ENCODE measurements at regions not wholly inside any gene's neighbourhood (a gene's known extent, or its start where the extent isn't known, plus 50 kb on each side); places are given as distances from the start of the nearest gene placed in this dataset.
"Not testable (repeated sequence)": the region's sequence is repeated elsewhere in the genome, so short reads cannot be mapped to it uniquely, and the experiment has no call there.

DNA sequence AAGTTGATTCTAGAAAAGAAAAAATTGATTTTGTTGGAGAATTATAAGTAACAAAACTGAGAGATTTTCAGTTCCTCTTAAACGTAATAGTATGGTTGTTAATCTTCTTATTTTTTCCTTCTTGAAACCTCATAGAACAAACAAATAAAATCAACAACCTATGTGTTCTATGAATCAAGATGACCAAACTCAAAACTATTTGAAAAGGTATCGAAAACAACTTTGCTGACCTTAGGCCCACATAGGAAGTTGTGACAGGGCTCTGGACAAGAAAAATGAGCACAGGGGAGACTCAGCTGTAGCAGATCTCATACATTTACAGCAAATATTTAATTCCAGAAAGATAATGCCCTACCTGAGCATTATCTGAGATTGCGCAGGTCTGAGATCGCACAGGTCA, 169.4 kb upstream of the CCNH start:
- Histone ChIP-seq H3K4me1 (ENCODE audit: low read depth, poor library complexity, severe bottlenecking) (no peaks in the 10 kb centered on the region), H3K36me3 (ENCODE audit: insufficient read depth) (no peaks in the 10 kb centered on the region), H3K79me2 (ENCODE audit: insufficient read depth, low read depth) (no peaks in the 10 kb centered on the region), H3K27me3 (ENCODE audit: insufficient read depth, low read depth) (no peaks in the 10 kb centered on the region), H3K27ac (no peak overlapping the region), H3K9ac (no peak overlapping the region), H3K4me2 (no peak overlapping the region), H3K4me3 (IDR thresholded peaks at IDR 0.05; ENCODE audit: insufficient read depth, low read depth, low read length) (no peak overlapping the region), H2AFZ (ENCODE audit: low read depth) (no peak overlapping the region), H4K20me1 (ENCODE audit: insufficient read depth) (no peaks in the 10 kb centered on the region)
- TF ChIP-seq, protein P1, sequence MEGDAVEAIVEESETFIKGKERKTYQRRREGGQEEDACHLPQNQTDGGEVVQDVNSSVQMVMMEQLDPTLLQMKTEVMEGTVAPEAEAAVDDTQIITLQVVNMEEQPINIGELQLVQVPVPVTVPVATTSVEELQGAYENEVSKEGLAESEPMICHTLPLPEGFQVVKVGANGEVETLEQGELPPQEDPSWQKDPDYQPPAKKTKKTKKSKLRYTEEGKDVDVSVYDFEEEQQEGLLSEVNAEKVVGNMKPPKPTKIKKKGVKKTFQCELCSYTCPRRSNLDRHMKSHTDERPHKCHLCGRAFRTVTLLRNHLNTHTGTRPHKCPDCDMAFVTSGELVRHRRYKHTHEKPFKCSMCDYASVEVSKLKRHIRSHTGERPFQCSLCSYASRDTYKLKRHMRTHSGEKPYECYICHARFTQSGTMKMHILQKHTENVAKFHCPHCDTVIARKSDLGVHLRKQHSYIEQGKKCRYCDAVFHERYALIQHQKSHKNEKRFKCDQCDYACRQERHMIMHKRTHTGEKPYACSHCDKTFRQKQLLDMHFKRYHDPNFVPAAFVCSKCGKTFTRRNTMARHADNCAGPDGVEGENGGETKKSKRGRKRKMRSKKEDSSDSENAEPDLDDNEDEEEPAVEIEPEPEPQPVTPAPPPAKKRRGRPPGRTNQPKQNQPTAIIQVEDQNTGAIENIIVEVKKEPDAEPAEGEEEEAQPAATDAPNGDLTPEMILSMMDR (conservative IDR thresholded peaks at IDR 0.05; ENCODE audit: low read depth, low read length), result no peak

DNA sequence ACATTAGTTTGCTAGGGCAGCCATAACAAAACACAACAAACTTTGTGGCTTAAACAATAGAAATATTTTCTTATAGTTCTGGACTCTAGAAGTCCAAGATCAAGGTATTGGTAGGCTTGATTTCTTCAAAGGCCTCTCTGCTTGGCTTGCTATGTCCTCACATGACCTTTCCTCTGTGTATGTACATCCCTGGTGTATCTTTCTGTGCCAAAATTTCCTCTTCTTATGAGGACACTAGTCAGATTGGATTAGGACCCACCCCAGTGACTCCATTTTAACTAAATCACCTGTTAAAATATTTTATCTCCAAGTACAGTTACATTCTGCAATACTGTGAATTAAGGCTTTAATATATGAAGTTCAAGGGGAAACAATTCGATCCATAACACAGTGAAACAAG, 168.9 kb upstream of the CCNH start:
- H4K20me1 ChIP-seq (ENCODE audit: insufficient read depth), result no peaks in the 10 kb centered on the region
- H3K27me3 ChIP-seq (ENCODE audit: insufficient read depth, low read depth), result no peaks in the 10 kb centered on the region
- no peak overlapping the region for H2AFZ ChIP-seq (ENCODE audit: low read depth)
- H3K79me2 ChIP-seq (ENCODE audit: insufficient read depth, low read depth), result no peaks in the 10 kb centered on the region
- TF ChIP-seq, protein P1 (conservative IDR thresholded peaks at IDR 0.05; ENCODE audit: low read depth, low read length), result no peak
- H3K4me3 ChIP-seq (IDR thresholded peaks at IDR 0.05; ENCODE audit: insufficient read depth, low read depth, low read length), result no peak overlapping the region
- no peak overlapping the region for H3K4me2 ChIP-seq
- H3K36me3 ChIP-seq (ENCODE audit: insufficient read depth), result no peaks in the 10 kb centered on the region
- H3K9ac ChIP-seq, result no peak overlapping the region
- no peak overlapping the region for H3K27ac ChIP-seq
- no peaks in the 10 kb centered on the region for H3K4me1 ChIP-seq (ENCODE audit: low read depth, poor library complexity, severe bottlenecking)

DNA sequence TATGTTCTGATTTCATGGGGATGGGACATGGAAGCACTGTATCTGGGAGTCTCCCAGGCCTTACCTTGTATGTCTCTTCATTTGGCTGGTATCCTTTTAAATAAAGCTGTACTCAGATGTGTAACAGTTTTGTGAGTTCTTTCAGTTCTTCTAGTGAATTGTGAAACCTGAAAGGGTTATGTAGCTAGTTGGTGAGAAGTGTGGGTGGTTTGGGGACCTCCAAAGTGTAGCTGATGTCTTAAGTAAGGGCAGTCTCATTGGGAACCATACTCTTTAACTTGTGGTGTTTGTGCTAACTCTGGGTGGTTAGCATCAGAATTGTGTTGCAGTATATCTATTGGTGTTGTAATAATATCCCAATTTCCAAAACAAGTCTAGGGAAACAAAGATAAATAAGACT, 166.9 kb upstream of the CCNH start:
- Histone ChIP-seq H3K27ac (no peak overlapping the region), H3K4me1 (ENCODE audit: low read depth, poor library complexity, severe bottlenecking) (no peaks in the 10 kb centered on the region), H3K36me3 (ENCODE audit: insufficient read depth) (no peaks in the 10 kb centered on the region), H3K4me3 (IDR thresholded peaks at IDR 0.05; ENCODE audit: insufficient read depth, low read depth, low read length) (no peak overlapping the region), H3K4me2 (no peak overlapping the region), H2AFZ (ENCODE audit: low read depth) (no peak overlapping the region), H4K20me1 (ENCODE audit: insufficient read depth) (no peaks in the 10 kb centered on the region), H3K9ac (no peak overlapping the region), H3K27me3 (ENCODE audit: insufficient read depth, low read depth) (no peaks in the 10 kb centered on the region), H3K79me2 (ENCODE audit: insufficient read depth, low read depth) (no peaks in the 10 kb centered on the region)
- TF ChIP-seq, protein P1 (conservative IDR thresholded peaks at IDR 0.05; ENCODE audit: low read depth, low read length), result no peak

DNA sequence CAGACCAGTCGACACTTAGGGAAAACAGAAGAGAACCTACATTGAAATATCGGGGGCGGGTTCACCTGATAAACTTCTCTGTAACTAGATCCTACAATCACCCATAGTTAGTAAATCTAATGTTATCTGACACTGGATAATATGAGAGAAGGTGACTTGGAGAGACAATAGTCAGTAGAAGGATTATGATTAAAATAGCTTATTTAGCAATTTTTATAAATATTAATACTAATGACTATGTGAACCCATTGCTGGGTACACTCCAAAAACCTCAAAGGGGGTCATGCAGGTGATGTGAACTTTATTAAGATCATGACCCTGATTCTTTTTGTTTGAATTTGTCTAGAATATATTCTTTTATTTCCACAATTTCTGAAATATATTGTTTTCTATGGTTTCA, 164.1 kb upstream of the CCNH start:
- no peaks in the 10 kb centered on the region for H3K36me3 ChIP-seq (ENCODE audit: insufficient read depth)
- H3K4me3 ChIP-seq (IDR thresholded peaks at IDR 0.05; ENCODE audit: insufficient read depth, low read depth, low read length), result no peak overlapping the region
- H3K4me1 ChIP-seq (ENCODE audit: low read depth, poor library complexity, severe bottlenecking), result no peaks in the 10 kb centered on the region
- no peak overlapping the region for H3K27ac ChIP-seq
- no peaks in the 10 kb centered on the region for H4K20me1 ChIP-seq (ENCODE audit: insufficient read depth)
- H2AFZ ChIP-seq (ENCODE audit: low read depth), result no peak overlapping the region
- no peak overlapping the region for H3K4me2 ChIP-seq
- TF ChIP-seq, protein P1 (conservative IDR thresholded peaks at IDR 0.05; ENCODE audit: low read depth, low read length), result no peak
- H3K9ac ChIP-seq, result no peak overlapping the region
- no peaks in the 10 kb centered on the region for H3K79me2 ChIP-seq (ENCODE audit: insufficient read depth, low read depth)
- no peaks in the 10 kb centered on the region for H3K27me3 ChIP-seq (ENCODE audit: insufficient read depth, low read depth)

DNA sequence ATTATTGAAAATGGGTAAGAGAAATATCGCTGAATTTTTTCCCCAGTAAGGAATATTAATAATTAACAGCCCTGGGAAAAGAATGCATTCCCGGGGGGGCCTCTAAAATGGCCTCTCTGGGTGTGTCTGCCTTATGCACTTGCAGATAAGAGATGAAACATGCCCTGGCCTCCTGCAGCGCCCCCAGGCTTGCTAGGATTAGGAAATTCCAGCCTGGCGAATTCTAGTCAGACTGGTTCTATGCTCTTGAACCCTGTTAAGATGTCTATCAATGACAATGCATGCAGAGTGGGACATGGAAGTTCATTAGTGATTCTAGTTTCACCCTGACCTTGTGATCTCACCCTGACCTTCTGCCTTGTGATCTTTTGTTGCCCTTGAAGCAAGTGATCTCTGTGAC, 163.6 kb upstream of the CCNH start:
- H3K4me2 ChIP-seq; H3K27me3 ChIP-seq (ENCODE audit: insufficient read depth, low read depth); H4K20me1 ChIP-seq (ENCODE audit: insufficient read depth); H3K4me3 ChIP-seq (IDR thresholded peaks at IDR 0.05; ENCODE audit: insufficient read depth, low read depth, low read length); H3K9ac ChIP-seq; H3K27ac ChIP-seq; H3K79me2 ChIP-seq (ENCODE audit: insufficient read depth, low read depth); H2AFZ ChIP-seq (ENCODE audit: low read depth); H3K36me3 ChIP-seq (ENCODE audit: insufficient read depth); H3K4me1 ChIP-seq (ENCODE audit: low read depth, poor library complexity, severe bottlenecking): not testable (repeated sequence)
